ENCODE measurements at regions not wholly inside any gene's neighbourhood (a gene's known extent, or its start where the extent isn't known, plus 50 kb on each side); places are given as distances from the start of the nearest gene placed in this dataset.

DNA sequence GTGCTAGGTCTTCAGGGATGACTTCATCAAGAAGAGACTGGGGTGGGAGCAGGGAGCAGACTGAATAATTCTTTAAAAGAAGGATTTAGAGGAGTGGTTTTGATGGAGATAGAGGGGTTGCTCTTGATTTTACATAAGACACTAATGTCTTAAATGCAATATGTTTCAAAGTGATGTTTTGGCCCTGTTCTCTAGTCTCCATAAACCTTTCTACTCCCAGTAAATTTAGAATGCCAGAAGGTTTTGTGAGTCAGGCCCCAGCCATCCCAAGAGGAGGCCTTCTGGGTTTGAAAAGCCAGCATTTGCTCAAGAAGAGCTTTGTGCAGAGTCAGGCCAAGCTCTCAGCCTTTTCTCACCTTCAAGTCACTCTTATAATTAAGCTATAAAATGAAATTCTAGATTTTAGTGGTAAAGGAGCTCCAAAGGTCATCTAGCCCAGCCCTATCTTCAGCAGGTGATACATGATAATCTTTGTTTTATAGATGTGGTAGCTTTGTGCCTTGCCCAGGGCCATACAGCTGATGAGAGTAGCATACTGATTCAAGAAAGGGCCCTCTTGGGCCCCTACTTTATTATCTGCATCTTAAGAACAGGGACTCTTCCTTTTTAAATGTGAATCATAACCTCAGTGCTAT is 122.8 kb upstream of the MTNR1B start:
- no peaks in the 10 kb centered on the region for H3K4me1 ChIP-seq
- TF ChIP-seq CHD2 (IDR thresholded peaks at IDR 0.05; ENCODE audit: low read length, partially characterized antibody), result no peak
- no peak for TF ChIP-seq NR3C1 (IDR thresholded peaks at IDR 0.05)
- no peak overlapping the region for H3K4me3 ChIP-seq
- no peaks in the 10 kb centered on the region for H3K9me3 ChIP-seq
- ATAC-seq (no peak), DNase-seq (ENCODE audit: low read depth in 1 of 2, low spot score in 1 of 2) (no peak), FAIRE-seq (no peak)
- ChIA-PET CTCF (no interaction called here), POLR2A (no interaction called here)
- H3K4me2 ChIP-seq, result no peak overlapping the region
- H3K27ac ChIP-seq, result no peak overlapping the region

DNA sequence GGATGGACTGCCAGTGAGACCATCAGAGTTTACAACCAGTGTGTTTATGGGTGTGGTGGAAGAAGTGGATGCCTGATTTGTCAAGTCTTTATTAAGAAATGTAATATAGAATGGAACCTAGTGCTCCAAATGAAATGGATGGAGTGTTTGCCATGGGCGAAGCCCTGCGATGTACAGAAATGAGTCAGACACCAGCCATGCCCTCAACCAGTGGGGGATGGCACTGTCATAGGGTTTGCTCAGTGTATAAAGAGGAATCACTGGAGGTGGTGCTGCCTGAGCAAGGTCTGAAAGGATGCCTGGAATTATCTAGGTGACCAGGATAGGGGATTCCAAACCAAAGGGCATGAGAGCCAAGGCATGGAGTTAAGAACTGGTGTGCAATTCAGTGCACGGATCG is 120.9 kb upstream of the MTNR1B start:
- CTCF ChIA-PET, result no interaction called here
- TF ChIP-seq KDM1A (IDR thresholded peaks at IDR 0.05; ENCODE audit: low read depth) (no peak), POLR2A (IDR thresholded peaks at IDR 0.05; ENCODE audit: low read length) (no peak), EHF (CRISPR knock-in tag; IDR thresholded peaks at IDR 0.05) (no peak), CEBPB (IDR thresholded peaks at IDR 0.05) (no peak), RNF2 (IDR thresholded peaks at IDR 0.05; ENCODE audit: borderline replicate concordance, low read depth) (no peak), FOSL2 (IDR thresholded peaks at IDR 0.05) (no peak), FOSL2 (CRISPR knock-in tag; IDR thresholded peaks at IDR 0.05) (no peak), RFX5 (IDR thresholded peaks at IDR 0.05) (no peak), POLR2AphosphoS2 (conservative IDR thresholded peaks at IDR 0.05; ENCODE audit: low read length) (no peak), HOXA7 (CRISPR knock-in tag; IDR thresholded peaks at IDR 0.05) (no peak), MAFK (IDR thresholded peaks at IDR 0.05; ENCODE audit: partially characterized antibody) (no peak), FOXS1 (CRISPR knock-in tag; IDR thresholded peaks at IDR 0.05) (no peak), ESRRA (IDR thresholded peaks at IDR 0.05; ENCODE audit: borderline replicate concordance, low read length) (no peak), ZC3H11A (IDR thresholded peaks at IDR 0.05) (no peak), KDM5A (IDR thresholded peaks at IDR 0.05) (no peak), RARB (CRISPR knock-in tag; IDR thresholded peaks at IDR 0.05) (no peak), CHD2 (IDR thresholded peaks at IDR 0.05; ENCODE audit: low read length, partially characterized antibody) (no peak), RAD21 (conservative IDR thresholded peaks at IDR 0.05 in 1 of 2, IDR thresholded peaks at IDR 0.05 in 1 of 2) (no peak)
- TF ChIP-seq, protein P1, sequence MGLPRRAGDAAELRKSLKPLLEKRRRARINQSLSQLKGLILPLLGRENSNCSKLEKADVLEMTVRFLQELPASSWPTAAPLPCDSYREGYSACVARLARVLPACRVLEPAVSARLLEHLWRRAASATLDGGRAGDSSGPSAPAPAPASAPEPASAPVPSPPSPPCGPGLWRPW (IDR thresholded peaks at IDR 0.05), result no peak
- Histone ChIP-seq H3K27ac (no peak overlapping the region), H3K4me3 (no peak overlapping the region), H3K4me2 (no peak overlapping the region), H3K9me3 (no peaks in the 10 kb centered on the region), H3K4me1 (no peaks in the 10 kb centered on the region)
- ATAC-seq (no peak), FAIRE-seq (no peak), DNase-seq (ENCODE audit: low read depth in 1 of 2, low spot score in 1 of 2) (no peak)
- POLR2A ChIA-PET, result no interaction called here
- 48% methylated on average over 4 of the region's 4 CpGs for WGBS (ENCODE audit: missing lambda C conversion rate)

DNA sequence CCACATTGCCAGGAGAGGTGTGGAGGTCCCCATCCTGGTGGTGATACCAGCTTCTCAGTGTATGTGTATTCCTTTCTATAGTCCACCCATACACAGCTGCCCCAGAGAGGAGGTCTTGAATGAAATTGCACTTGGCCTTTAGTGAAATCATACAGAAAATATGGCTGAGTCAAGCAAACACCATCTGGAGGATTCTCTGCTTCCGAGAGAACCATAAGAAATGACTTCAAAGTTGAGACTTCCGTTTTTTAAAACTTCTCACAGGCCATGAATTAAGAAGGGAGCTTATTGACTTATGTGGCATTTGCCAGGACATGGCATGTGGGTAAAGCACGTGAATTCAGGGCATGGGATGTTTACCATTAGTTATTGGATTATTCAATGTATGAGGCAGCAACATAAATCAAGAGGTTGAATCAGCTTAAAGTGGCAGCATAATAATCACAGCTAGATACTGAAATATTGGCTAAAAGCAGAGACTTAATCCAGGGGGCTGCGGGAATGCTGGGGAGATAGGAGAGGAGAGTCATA is 119.1 kb upstream of the MTNR1B start:
- ATAC-seq (no peak), DNase-seq (ENCODE audit: low read depth in 1 of 2, low spot score in 1 of 2) (no peak), FAIRE-seq (no peak)
- Histone ChIP-seq H3K27ac (no peak overlapping the region), H3K4me1 (no peaks in the 10 kb centered on the region), H3K9me3 (no peaks in the 10 kb centered on the region), H3K4me3 (no peak overlapping the region), H3K4me2 (no peak overlapping the region)
- ChIA-PET POLR2A (no interaction called here), CTCF (no interaction called here)
- TF ChIP-seq MYC (IDR thresholded peaks at IDR 0.05; ENCODE audit: borderline replicate concordance, low read length), result no peak
- TF ChIP-seq, protein P2, sequence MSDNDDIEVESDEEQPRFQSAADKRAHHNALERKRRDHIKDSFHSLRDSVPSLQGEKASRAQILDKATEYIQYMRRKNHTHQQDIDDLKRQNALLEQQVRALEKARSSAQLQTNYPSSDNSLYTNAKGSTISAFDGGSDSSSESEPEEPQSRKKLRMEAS (IDR thresholded peaks at IDR 0.05), result no peak
- no peak for TF ChIP-seq CBX2 (IDR thresholded peaks at IDR 0.05; ENCODE audit: borderline replicate concordance, low read depth)
- TF ChIP-seq GATA3 (IDR thresholded peaks at IDR 0.05; ENCODE audit: borderline replicate concordance), result no peak
- TF ChIP-seq HOXA7 (CRISPR knock-in tag; IDR thresholded peaks at IDR 0.05), result no peak
- TF ChIP-seq ZC3H11A (IDR thresholded peaks at IDR 0.05), result no peak
- no peak for TF ChIP-seq HEYL (CRISPR knock-in tag; IDR thresholded peaks at IDR 0.05)
- TF ChIP-seq RFX5 (IDR thresholded peaks at IDR 0.05), result no peak
- no peak for TF ChIP-seq HDAC2 (IDR thresholded peaks at IDR 0.05)
- no peak for TF ChIP-seq FOXS1 (CRISPR knock-in tag; IDR thresholded peaks at IDR 0.05)
- no peak for TF ChIP-seq HOXB13 (CRISPR knock-in tag; IDR thresholded peaks at IDR 0.05; ENCODE audit: low read depth)
- no peak for TF ChIP-seq CEBPB (IDR thresholded peaks at IDR 0.05)
- TF ChIP-seq RARB (CRISPR knock-in tag; IDR thresholded peaks at IDR 0.05), result no peak
- no peak for TF ChIP-seq POLR2A (IDR thresholded peaks at IDR 0.05; ENCODE audit: low read length)
- TF ChIP-seq RNF2 (IDR thresholded peaks at IDR 0.05; ENCODE audit: borderline replicate concordance, low read depth), result no peak
- TF ChIP-seq ZFP36 (IDR thresholded peaks at IDR 0.05; ENCODE audit: borderline replicate concordance, partially characterized antibody), result no peak
- TF ChIP-seq RAD21 (conservative IDR thresholded peaks at IDR 0.05 in 1 of 2, IDR thresholded peaks at IDR 0.05 in 1 of 2), result no peak
- 35% methylated on average over 4 of the region's 4 CpGs for WGBS (ENCODE audit: missing lambda C conversion rate)
